Spleen (tissue), 11 donors: ENCODE measurements at regions not wholly inside any gene's neighbourhood (a gene's known extent, or its start where the extent isn't known, plus 50 kb on each side); places are given as distances from the start of the nearest gene placed in this dataset.

Source experiments
- DNase-seq: peaks from one replicate; pipeline ENCODE4 v3.0.0-alpha.2; 2020
- H3K27ac ChIP-seq, 8 donors: fragments of 200-600 bp; sonication (generic) in 7 of 8; 1 replicate in 4 of 8; 2 replicates in 4 of 8; pipeline versions ENCODE4 v1.5.0 to v1.8.0; 2016 to 2021; ENCODE audit warnings: inconsistent platforms in 4 of 8, mild to moderate bottlenecking in 4 of 8, moderate library complexity in 1 of 8
- H3K27me3 ChIP-seq, 7 donors: fragments of 200-600 bp; sonication (generic) in 6 of 7; replicated peaks in 1 of 7; 1 replicate in 4 of 7; 2 replicates in 3 of 7; pipeline versions ENCODE4 v1.5.0 to v1.8.0; 2016 to 2021; ENCODE audit warnings: inconsistent platforms in 3 of 7, mild to moderate bottlenecking in 1 of 7
- H3K36me3 ChIP-seq, 6 donors: fragments of 200-600 bp; sonication (generic) in 5 of 6; 1 replicate in 4 of 6; 2 replicates in 2 of 6; pipeline versions ENCODE4 v1.5.0 to v1.8.0; 2016 to 2021; ENCODE audit warnings: inconsistent platforms in 2 of 6
- H3K4me1 ChIP-seq, 6 donors: fragments of 200-600 bp; sonication (generic) in 5 of 6; 1 replicate in 3 of 6; 2 replicates in 3 of 6; pipeline versions ENCODE4 v1.5.0 to v1.8.0; 2016 to 2021; ENCODE audit warnings: inconsistent platforms in 3 of 6
- H3K4me3 ChIP-seq, 8 donors: fragments of 200-600 bp; sonication (generic) in 7 of 8; 1 replicate in 4 of 8; 2 replicates in 4 of 8; pipeline versions ENCODE4 v1.5.0 to v1.8.0; 2016 to 2021; ENCODE audit warnings: inconsistent platforms in 4 of 8, mild to moderate bottlenecking in 4 of 8, moderate library complexity in 2 of 8
- H3K9me3 ChIP-seq, 8 donors: fragments of 200-600 bp; sonication (generic) in 7 of 8; 1 replicate in 4 of 8; 2 replicates in 4 of 8; pipeline versions ENCODE4 v1.5.0 to v1.8.0; 2016 to 2021; ENCODE audit warnings: inconsistent platforms in 4 of 8
- CTCF ChIP-seq, 11 experiments: fragments of 200-600 bp in 7 of 11; fragments of 450-650 bp in 4 of 11; sonication (generic) in 4 of 11; IDR thresholded peaks in 8 of 11; conservative IDR thresholded peaks in 3 of 11; 1 replicate in 7 of 11; 2 replicates in 4 of 11; pipeline versions ENCODE4 v1.4.0 to v1.8.0; 2016 to 2021; ENCODE audit warnings: antibody characterized with exemption in 11 of 11, inconsistent platforms in 4 of 11, mild to moderate bottlenecking in 1 of 11
- POLR2A ChIP-seq, 3 donors: fragments of 450-650 bp; IDR thresholded peaks; one replicate each; pipeline ENCODE4 v1.5.1; 2017; ENCODE audit warnings: antibody characterized with exemption in 3 of 3, mild to moderate bottlenecking in 1 of 3
- POLR2AphosphoS5 ChIP-seq, 3 donors: sonication (generic); formaldehyde crosslinking; IDR thresholded peaks; one replicate each; pipeline ENCODE4 v1.5.1; 2017; ENCODE audit warnings: antibody characterized with exemption in 3 of 3
- WGBS, 5 donors: extraction: QIAGEN DNeasy Blood & Tissue Kit in 3 of 5; methylation state at CpG; one replicate each; pipeline versions ENCODE4 v1.1.5 to v1.1.7; 2013 to 2018; 5-methylcytosine and 5-hydroxymethylcytosine counted together
- intact Hi-C: fragments of 100-400 bp; cut with DNase I; formaldehyde crosslinking; loops from one replicate; pipeline ENCODE4 v1.15.0; 2023; ENCODE audit warnings: low total_unique reads
- donor health status: healthy with polysubstance abuse.
- donor health status: DM: no; HTN: no; CAD: no; lungs with moderate emphysema.
- donor health status: DM: no; HTN: no; CAD: no.
- donor health status: Bipolar disorder and iron deficiency.
- donor health status: healthy.
- donor health status: DM: no; HTN: no; CAD: no.
- donor health status: DM: yes; HTN: yes; CAD: no.

- 63 to 74% (median 66%) methylated on average over 4 of the region's 4 CpGs for WGBS, 5 donors
- no peaks in the 10 kb centered on the region for H3K9me3 ChIP-seq
- H3K27ac ChIP-seq, result no peak overlapping the region
- H3K36me3 ChIP-seq, result no peaks in the 10 kb centered on the region
- no peaks in the 10 kb centered on the region for H3K4me1 ChIP-seq
- H3K27me3 ChIP-seq, result no peaks in the 10 kb centered on the region
- no peak for DNase-seq
- no peak overlapping the region for H3K4me3 ChIP-seq
- intact Hi-C loops, result no loop called here
- TF ChIP-seq POLR2A (IDR thresholded peaks at IDR 0.05), result no peak
- TF ChIP-seq CTCF (IDR thresholded peaks at IDR 0.05 in 8 of 11, conservative IDR thresholded peaks at IDR 0.05 in 3 of 11), result no peak
- TF ChIP-seq POLR2AphosphoS5 (IDR thresholded peaks at IDR 0.05), result no peak
These were observed 279.8 kb downstream of the EPHA7 start for GRCh38 chr6:93139408-93140081.

DNA sequence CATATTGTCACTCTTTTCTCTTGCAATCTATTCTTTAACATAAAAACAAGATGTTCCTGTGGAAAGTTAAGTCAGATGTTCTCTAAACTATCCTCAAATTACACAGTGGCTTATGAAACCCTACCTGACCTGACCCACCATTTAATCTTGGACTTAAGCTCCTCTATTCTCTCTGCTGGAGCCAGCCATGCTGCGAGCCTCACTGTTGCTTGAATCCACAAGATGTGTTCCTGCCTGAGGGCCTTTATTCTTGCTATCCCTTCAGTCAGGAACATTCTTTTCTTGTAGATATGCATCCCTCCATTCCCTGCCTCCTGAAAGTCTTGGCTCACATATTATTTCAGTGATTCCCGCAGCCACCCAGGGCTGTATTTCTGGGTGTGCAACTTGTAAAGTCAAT is 283.2 kb downstream of the EPHA7 start:
- TF ChIP-seq POLR2AphosphoS5 (IDR thresholded peaks at IDR 0.05) (no peak), POLR2A (IDR thresholded peaks at IDR 0.05) (no peak), CTCF (IDR thresholded peaks at IDR 0.05 in 8 of 11, conservative IDR thresholded peaks at IDR 0.05 in 3 of 11) (no peak)
- no peaks in the 10 kb centered on the region for H3K36me3 ChIP-seq
- no peaks in the 10 kb centered on the region for H3K4me1 ChIP-seq
- intact Hi-C loops, result no loop called here
- no peak for DNase-seq
- no peak overlapping the region for H3K27ac ChIP-seq
- no peaks in the 10 kb centered on the region for H3K9me3 ChIP-seq
- no peaks in the 10 kb centered on the region for H3K27me3 ChIP-seq
- no peak overlapping the region for H3K4me3 ChIP-seq
- 77 to 91% (median 86%) methylated on average over 2 of the region's 2 CpGs for WGBS, 5 donors

DNA sequence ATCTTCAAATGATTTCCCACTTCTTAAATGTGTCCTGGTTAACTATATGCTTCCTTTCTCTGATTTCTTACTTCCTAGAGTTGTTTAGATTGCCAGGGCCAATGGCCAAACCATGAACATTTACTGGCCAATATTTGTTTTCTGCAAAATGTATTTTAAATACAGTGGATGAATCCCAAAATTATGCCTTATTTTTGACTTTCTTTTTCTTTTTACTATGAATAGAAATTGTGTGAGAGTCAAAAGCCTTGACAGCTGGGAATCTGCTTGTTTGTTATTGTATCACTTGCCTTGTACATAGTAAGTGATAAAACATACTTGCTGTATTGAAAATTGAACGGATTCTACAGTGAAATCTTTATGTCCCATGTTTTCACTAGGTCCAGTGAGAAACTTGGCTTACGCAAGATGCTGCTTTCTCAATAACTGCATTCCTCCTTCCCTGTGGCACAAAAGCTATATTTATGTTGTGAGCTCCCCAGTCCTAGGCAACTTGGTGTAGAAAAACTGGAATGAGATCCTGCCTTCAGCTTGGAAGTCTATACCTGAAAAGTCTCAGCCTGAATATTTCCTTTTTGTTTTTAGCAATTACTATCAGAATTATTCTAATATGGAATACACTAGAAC is 295.2 kb downstream of the EPHA7 start:
- Histone ChIP-seq H3K27ac (no peak overlapping the region), H3K36me3 (no peaks in the 10 kb centered on the region), H3K4me1 (no peaks in the 10 kb centered on the region), H3K9me3 (peaks cover 0 to 12% (median 0%) of the 10 kb centered on the region in 8 donors), H3K27me3 (no peaks in the 10 kb centered on the region), H3K4me3 (no peak overlapping the region)
- 66 to 85% (median 72%) methylated on average over 2 of the region's 2 CpGs for WGBS, 5 donors
- intact Hi-C loops, result no loop called here
- no peak for DNase-seq
- no peak for TF ChIP-seq CTCF (IDR thresholded peaks at IDR 0.05 in 8 of 11, conservative IDR thresholded peaks at IDR 0.05 in 3 of 11)
- no peak for TF ChIP-seq POLR2A (IDR thresholded peaks at IDR 0.05)
- TF ChIP-seq POLR2AphosphoS5 (IDR thresholded peaks at IDR 0.05), result no peak

- no peak for DNase-seq
- peaks cover 0 to 12% (median 0%) of the 10 kb centered on the region in 8 donors for H3K9me3 ChIP-seq
- no peak overlapping the region for H3K4me3 ChIP-seq
- intact Hi-C loops, result no loop called here
- no peaks in the 10 kb centered on the region for H3K4me1 ChIP-seq
- H3K36me3 ChIP-seq, result no peaks in the 10 kb centered on the region
- no peak overlapping the region for H3K27ac ChIP-seq
- TF ChIP-seq POLR2A (IDR thresholded peaks at IDR 0.05) (no peak), POLR2AphosphoS5 (IDR thresholded peaks at IDR 0.05) (no peak), CTCF (IDR thresholded peaks at IDR 0.05 in 8 of 11, conservative IDR thresholded peaks at IDR 0.05 in 3 of 11) (no peak)
- H3K27me3 ChIP-seq, result no peaks in the 10 kb centered on the region
- WGBS, 5 donors, result 82 to 93% (median 85%) methylated on average over 2 of the region's 2 CpGs
These were observed 295.8 kb downstream of the EPHA7 start for GRCh38 chr6:93123585-93123984.
